ENCODE measurements at regions not wholly inside any gene's neighbourhood (a gene's known extent, or its start where the extent isn't known, plus 50 kb on each side); places are given as distances from the start of the nearest gene placed in this dataset.

- Histone ChIP-seq H3K27ac (no peak overlapping the region), H3K4me1 (no peaks in the 10 kb centered on the region), H3K9me3 (no peaks in the 10 kb centered on the region), H3K4me3 (no peak overlapping the region), H3K36me3 (no peaks in the 10 kb centered on the region), H3K27me3 (no peaks in the 10 kb centered on the region)
- DNase-seq, result no peak
- WGBS, 2 donors, result 72 to 86% methylated on average over 2 of the region's 2 CpGs
- TF ChIP-seq POLR2AphosphoS5 (IDR thresholded peaks at IDR 0.05), result no peak
- no peak for TF ChIP-seq POLR2A (IDR thresholded peaks at IDR 0.05)
- no peak for TF ChIP-seq EP300 (IDR thresholded peaks at IDR 0.05)
- TF ChIP-seq, protein P1, sequence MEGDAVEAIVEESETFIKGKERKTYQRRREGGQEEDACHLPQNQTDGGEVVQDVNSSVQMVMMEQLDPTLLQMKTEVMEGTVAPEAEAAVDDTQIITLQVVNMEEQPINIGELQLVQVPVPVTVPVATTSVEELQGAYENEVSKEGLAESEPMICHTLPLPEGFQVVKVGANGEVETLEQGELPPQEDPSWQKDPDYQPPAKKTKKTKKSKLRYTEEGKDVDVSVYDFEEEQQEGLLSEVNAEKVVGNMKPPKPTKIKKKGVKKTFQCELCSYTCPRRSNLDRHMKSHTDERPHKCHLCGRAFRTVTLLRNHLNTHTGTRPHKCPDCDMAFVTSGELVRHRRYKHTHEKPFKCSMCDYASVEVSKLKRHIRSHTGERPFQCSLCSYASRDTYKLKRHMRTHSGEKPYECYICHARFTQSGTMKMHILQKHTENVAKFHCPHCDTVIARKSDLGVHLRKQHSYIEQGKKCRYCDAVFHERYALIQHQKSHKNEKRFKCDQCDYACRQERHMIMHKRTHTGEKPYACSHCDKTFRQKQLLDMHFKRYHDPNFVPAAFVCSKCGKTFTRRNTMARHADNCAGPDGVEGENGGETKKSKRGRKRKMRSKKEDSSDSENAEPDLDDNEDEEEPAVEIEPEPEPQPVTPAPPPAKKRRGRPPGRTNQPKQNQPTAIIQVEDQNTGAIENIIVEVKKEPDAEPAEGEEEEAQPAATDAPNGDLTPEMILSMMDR (IDR thresholded peaks at IDR 0.05), result no peak
- intact Hi-C loops (cut with DNase I), result no loop called here
These were observed 1031.9 kb downstream of the FAT4 start for GRCh38 chr4:126346654-126347053.

DNA sequence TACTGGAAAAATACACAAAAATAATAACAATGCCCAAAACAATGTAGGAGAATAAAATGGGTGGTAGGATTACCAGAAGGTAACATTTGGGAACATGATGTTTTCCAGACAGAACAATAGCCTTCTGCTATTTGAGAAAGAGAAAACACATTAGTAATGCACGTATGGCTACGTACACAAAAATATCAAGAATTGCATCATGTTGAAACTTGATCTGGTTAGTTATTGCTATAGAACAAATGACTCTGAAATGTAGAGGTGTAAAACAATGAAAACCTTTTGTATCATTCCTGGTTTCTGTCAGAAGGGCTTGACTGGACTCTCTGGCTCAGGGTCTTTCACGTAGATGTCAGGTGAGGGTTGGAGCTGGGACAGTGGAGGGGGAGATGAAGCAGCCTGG lies 1040.0 kb downstream of the FAT4 start:
- H3K27ac ChIP-seq, result no peak overlapping the region
- no peak for DNase-seq
- H3K4me1 ChIP-seq, result no peaks in the 10 kb centered on the region
- WGBS, 2 donors, result 84 to 86% methylated on average over 3 of the region's 3 CpGs
- H3K27me3 ChIP-seq, result no peaks in the 10 kb centered on the region
- H3K36me3 ChIP-seq, result no peaks in the 10 kb centered on the region
- intact Hi-C loops (cut with DNase I), result no loop called here
- TF ChIP-seq POLR2A (IDR thresholded peaks at IDR 0.05), result no peak
- no peak for TF ChIP-seq EP300 (IDR thresholded peaks at IDR 0.05)
- H3K4me3 ChIP-seq, result no peak overlapping the region
- H3K9me3 ChIP-seq, result no peaks in the 10 kb centered on the region

GRCh38 chr4:126358041-126358440 lies 1043.3 kb downstream of the FAT4 start:
- WGBS, 2 donors, result 93 to 96% methylated on average over 2 of the region's 2 CpGs
- Histone ChIP-seq H3K36me3 (no peaks in the 10 kb centered on the region), H3K27ac (no peak overlapping the region), H3K9me3 (no peaks in the 10 kb centered on the region), H3K4me3 (no peak overlapping the region), H3K27me3 (no peaks in the 10 kb centered on the region), H3K4me1 (no peaks in the 10 kb centered on the region)
- DNase-seq, result no peak
- intact Hi-C loops (cut with DNase I), result no loop called here
- TF ChIP-seq, protein P1 (IDR thresholded peaks at IDR 0.05), result no peak
- no peak for TF ChIP-seq POLR2A (IDR thresholded peaks at IDR 0.05)
- TF ChIP-seq EP300 (IDR thresholded peaks at IDR 0.05), result no peak
- TF ChIP-seq POLR2AphosphoS5 (IDR thresholded peaks at IDR 0.05), result no peak

- H3K4me3 ChIP-seq, result no peak overlapping the region
- no peaks in the 10 kb centered on the region for H3K4me1 ChIP-seq
- DNase-seq, result no peak
- H3K27me3 ChIP-seq, result no peaks in the 10 kb centered on the region
- no peak for TF ChIP-seq POLR2A (IDR thresholded peaks at IDR 0.05)
- no peak for TF ChIP-seq POLR2AphosphoS5 (IDR thresholded peaks at IDR 0.05)
- TF ChIP-seq, protein P1 (IDR thresholded peaks at IDR 0.05), result no peak
- TF ChIP-seq EP300 (IDR thresholded peaks at IDR 0.05), result no peak
- intact Hi-C loops (cut with DNase I), result no loop called here
- no peaks in the 10 kb centered on the region for H3K9me3 ChIP-seq
- 73 to 81% methylated on average over 4 of the region's 4 CpGs for WGBS, 2 donors
- H3K27ac ChIP-seq, result no peak overlapping the region
- no peaks in the 10 kb centered on the region for H3K36me3 ChIP-seq
These were observed 1046.5 kb downstream of the FAT4 start for GRCh38 chr4:126361287-126361686.

DNA sequence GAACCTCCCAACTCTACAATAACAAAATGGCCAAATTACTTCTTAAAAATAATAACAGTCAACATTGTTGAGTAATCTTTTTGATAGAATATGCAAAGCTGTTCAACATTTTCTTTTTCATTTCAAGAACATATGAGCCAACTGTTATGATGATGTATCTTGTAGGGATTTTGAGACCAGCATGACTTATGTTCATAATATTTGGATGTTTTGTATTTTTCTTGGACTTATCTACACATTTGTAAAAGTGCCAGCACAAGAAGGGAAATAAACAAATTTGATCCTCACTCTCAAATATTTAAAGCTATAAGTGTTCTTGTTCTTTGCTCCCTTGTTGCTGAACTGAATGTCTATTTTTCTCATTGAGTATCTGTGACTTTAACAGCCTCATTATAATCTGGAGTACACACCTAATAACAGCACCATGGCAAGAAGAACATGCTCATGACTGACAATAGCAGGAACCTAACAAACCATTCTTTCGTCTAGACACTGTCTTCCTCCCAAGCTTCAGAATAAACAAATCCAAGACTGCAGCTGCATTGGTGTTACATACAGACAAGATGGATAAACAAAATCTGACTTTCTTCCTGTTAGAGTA lies 1049.7 kb downstream of the FAT4 start:
- Histone ChIP-seq H3K4me3 (no peak overlapping the region), H3K9me3 (peaks cover 0 to 4% (median 0%) of the 10 kb centered on the region in 4 donors), H3K27me3 (no peaks in the 10 kb centered on the region), H3K27ac (no peak overlapping the region), H3K36me3 (no peaks in the 10 kb centered on the region), H3K4me1 (peaks cover 0 to 12% (median 9%) of the 10 kb centered on the region in 4 donors)
- 65 to 72% methylated on average over 1 of the region's 1 CpG for WGBS, 2 donors
- TF ChIP-seq, protein P1 (IDR thresholded peaks at IDR 0.05), result no peak
- no peak for TF ChIP-seq EP300 (IDR thresholded peaks at IDR 0.05)
- no peak for TF ChIP-seq POLR2A (IDR thresholded peaks at IDR 0.05)
- TF ChIP-seq POLR2AphosphoS5 (IDR thresholded peaks at IDR 0.05), result no peak
- no peak for DNase-seq
- intact Hi-C loops (cut with DNase I), result no loop called here
